SK-N-SH (cell line): ENCODE measurements at regions not wholly inside any gene's neighbourhood (a gene's known extent, or its start where the extent isn't known, plus 50 kb on each side); places are given as distances from the start of the nearest gene placed in this dataset.

Experiments
- CTCF ChIA-PET: fragments of 300-600, 350-600 bp; formaldehyde crosslinking; extraction: SDS; loops from one replicate; lab custom pipeline; 2021; lab: Yijun Ruan, JAX
- POLR2A ChIA-PET: fragments of 350-600 bp; sonication (Branson Sonifier 250); formaldehyde crosslinking; extraction: SDS; loops from one replicate; lab custom pipeline; 2020; ENCODE audit warnings: antibody characterized with exemption, inconsistent platforms; lab: Yijun Ruan, JAX
- DNase-seq: peaks from one replicate; pipeline ENCODE4 v3.0.0; 2012
- H2AFZ ChIP-seq: fragments of 200-600 bp; sonication (generic); 2 replicates; pipeline ENCODE4 v1.8.1; 2016; ENCODE audit warnings: antibody characterized with exemption, mild to moderate bottlenecking, low read depth
- H3F3A ChIP-seq: fragments of 200-600 bp; sonication (generic); replicated peaks from 2 replicates; pipeline ENCODE3; 2016; ENCODE audit warnings: antibody characterized with exemption, mild to moderate bottlenecking; ENCODE audit not compliant: insufficient read depth
- H3K27ac ChIP-seq, 2 experiments: fragments of 200-500 bp in 1 of 2; fragments of 200-600 bp in 1 of 2; sonication (Bioruptor generic) in 1 of 2; sonication (generic), shearing (Covaris generic) in 1 of 2; 2 replicates each; pipeline versions ENCODE4 v1.5.1 to v1.6.1; 2014 to 2016; ENCODE audit warnings: low read depth in 2 of 2, inconsistent platforms in 1 of 2, low read length in 1 of 2, mild to moderate bottlenecking in 1 of 2, mixed read lengths in 1 of 2
- H3K27me3 ChIP-seq: fragments of 200-600 bp; sonication (generic), shearing (Covaris generic); 2 replicates; pipeline ENCODE4 v1.6.1; 2016; ENCODE audit warnings: mixed run types; ENCODE audit not compliant: insufficient read depth
- H3K36me3 ChIP-seq, 2 experiments: fragments of 200-500 bp in 1 of 2; fragments of 200-600 bp in 1 of 2; sonication (Bioruptor generic) in 1 of 2; sonication (generic) in 1 of 2; replicated peaks in 1 of 2; 2 replicates each; pipeline versions ENCODE3 to v1.5.1; 2014 to 2016; ENCODE audit warnings: low read length in 1 of 2, mild to moderate bottlenecking in 1 of 2; ENCODE audit not compliant: insufficient read depth in 2 of 2, control insufficient read depth in 1 of 2
- H3K4me1 ChIP-seq, 2 experiments: fragments of 200-500 bp in 1 of 2; fragments of 200-600 bp in 1 of 2; sonication (Bioruptor generic) in 1 of 2; sonication (generic), shearing (Covaris generic) in 1 of 2; 2 replicates each; pipeline versions ENCODE4 v1.5.1 to v1.6.1; 2014 to 2016; ENCODE audit warnings: low read depth in 1 of 2, low read length in 1 of 2, mixed run types in 1 of 2; ENCODE audit not compliant: insufficient read depth in 2 of 2, control insufficient read depth in 1 of 2
- H3K4me2 ChIP-seq: fragments of 200-600 bp; sonication (generic), shearing (Covaris generic); 2 replicates; pipeline ENCODE4 v1.6.1; 2017; ENCODE audit warnings: mixed run types
- H3K4me3 ChIP-seq, 2 experiments: fragments of 200-500 bp in 1 of 2; fragments of 200-600 bp in 1 of 2; sonication (Bioruptor generic) in 1 of 2; sonication (generic), shearing (Covaris generic) in 1 of 2; 2 replicates each; pipeline versions ENCODE4 v1.5.1 to v1.8.1; 2014 to 2016; ENCODE audit warnings: low read depth in 2 of 2, inconsistent platforms in 1 of 2, low read length in 1 of 2, mild to moderate bottlenecking in 1 of 2, mixed read lengths in 1 of 2, moderate library complexity in 1 of 2
- H3K79me2 ChIP-seq: fragments of 200-600 bp; sonication (generic); 2 replicates; pipeline ENCODE4 v1.8.1; 2017; ENCODE audit warnings: mild to moderate bottlenecking; ENCODE audit not compliant: insufficient read depth
- H3K9ac ChIP-seq: fragments of 200-600 bp; sonication (generic); 2 replicates; pipeline ENCODE4 v1.6.1; 2017; ENCODE audit warnings: mixed run types
- H3K9me2 ChIP-seq: fragments of 200-600 bp; sonication (generic); 2 replicates; pipeline ENCODE4 v1.6.1; 2017; ENCODE audit warnings: mixed run types
- H3K9me3 ChIP-seq: fragments of 200-600 bp; sonication (generic); 2 replicates; pipeline ENCODE4 v1.6.1; 2017; ENCODE audit warnings: mixed run types, mild to moderate bottlenecking, moderate library complexity
- H4K20me1 ChIP-seq: fragments of 200-600 bp; sonication (generic); 2 replicates; pipeline ENCODE4 v1.6.1; 2017; ENCODE audit warnings: mild to moderate bottlenecking, mixed run types; ENCODE audit not compliant: insufficient read depth
- FOXM1 ChIP-seq: IDR thresholded peaks from 2 replicates; pipeline ENCODE4 v1.4.0; 2012; ENCODE audit warnings: low read depth, mild to moderate bottlenecking
- JUND ChIP-seq: IDR thresholded peaks from 2 replicates; pipeline ENCODE4 v1.4.0; 2012
- MEF2A ChIP-seq: IDR thresholded peaks from 2 replicates; pipeline ENCODE4 v1.4.0; 2012; ENCODE audit warnings: low read depth, borderline replicate concordance
- NFIC ChIP-seq: IDR thresholded peaks from 2 replicates; pipeline ENCODE4 v1.4.0; 2012; ENCODE audit warnings: borderline replicate concordance
- RCOR1 ChIP-seq: fragments of 150-350 bp; IDR thresholded peaks from 2 replicates; pipeline ENCODE4 v1.6.1; 2017; ENCODE audit warnings: antibody characterized with exemption, low read length
- SIN3A ChIP-seq: IDR thresholded peaks from 2 replicates; pipeline ENCODE4 v1.6.1; 2012; ENCODE audit warnings: low read depth, mild to moderate bottlenecking, low read length, moderate library complexity, borderline replicate concordance
- YY1 ChIP-seq: IDR thresholded peaks from 2 replicates; pipeline ENCODE4 v1.4.0; 2012; ENCODE audit warnings: low read depth, mild to moderate bottlenecking
- WGBS: methylation state at CpG from one replicate; pipeline ENCODE4 v1.1.6; 2017; ENCODE audit warnings: low lambda C conversion rate; 5-methylcytosine and 5-hydroxymethylcytosine counted together
- TF ChIP-seq, protein P1 (sequence below): fragments of 150-350 bp; IDR thresholded peaks from 2 replicates; pipeline ENCODE4 v1.6.1; 2017; ENCODE audit warnings: antibody characterized with exemption, low read length, low read depth, borderline replicate concordance
- TF ChIP-seq, protein P2 (sequence below): IDR thresholded peaks from 2 replicates; pipeline ENCODE4 v1.6.1; 2012; ENCODE audit warnings: mild to moderate bottlenecking, low read depth, low read length, moderate library complexity
- TF ChIP-seq, protein P3 (sequence below): IDR thresholded peaks from 2 replicates; pipeline ENCODE4 v1.4.0; 2012; ENCODE audit warnings: low read depth, borderline replicate concordance
- TF ChIP-seq, protein P4 (sequence below): fragments of 150-350 bp; IDR thresholded peaks from 2 replicates; pipeline ENCODE4 v1.6.1; 2016; ENCODE audit warnings: mild to moderate bottlenecking, low read depth, low read length

DNA sequence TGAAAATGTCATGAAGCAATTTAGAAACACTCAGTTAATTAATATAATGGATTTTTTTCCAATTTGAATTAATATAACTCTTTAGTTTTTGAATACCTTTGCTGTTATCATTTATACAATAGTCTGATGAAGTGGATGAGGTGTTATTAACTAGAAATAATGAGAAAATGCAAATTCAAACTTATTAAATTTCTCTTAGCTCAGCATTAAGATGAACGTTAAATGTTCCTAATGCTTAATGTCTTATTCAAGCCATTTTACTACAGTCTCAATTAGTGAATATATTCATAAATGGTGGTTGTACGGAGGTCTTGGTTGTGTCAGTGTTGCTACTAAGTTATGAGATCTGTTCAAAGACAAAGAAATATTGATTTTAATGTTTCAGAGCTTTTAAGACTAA, 186.3 kb downstream of the DTHD1 start (continued):
- TF ChIP-seq, protein P1, sequence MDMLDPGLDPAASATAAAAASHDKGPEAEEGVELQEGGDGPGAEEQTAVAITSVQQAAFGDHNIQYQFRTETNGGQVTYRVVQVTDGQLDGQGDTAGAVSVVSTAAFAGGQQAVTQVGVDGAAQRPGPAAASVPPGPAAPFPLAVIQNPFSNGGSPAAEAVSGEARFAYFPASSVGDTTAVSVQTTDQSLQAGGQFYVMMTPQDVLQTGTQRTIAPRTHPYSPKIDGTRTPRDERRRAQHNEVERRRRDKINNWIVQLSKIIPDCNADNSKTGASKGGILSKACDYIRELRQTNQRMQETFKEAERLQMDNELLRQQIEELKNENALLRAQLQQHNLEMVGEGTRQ, result no peak
- no peak for TF ChIP-seq MEF2A
- TF ChIP-seq RCOR1, result no peak
- TF ChIP-seq, protein P2, sequence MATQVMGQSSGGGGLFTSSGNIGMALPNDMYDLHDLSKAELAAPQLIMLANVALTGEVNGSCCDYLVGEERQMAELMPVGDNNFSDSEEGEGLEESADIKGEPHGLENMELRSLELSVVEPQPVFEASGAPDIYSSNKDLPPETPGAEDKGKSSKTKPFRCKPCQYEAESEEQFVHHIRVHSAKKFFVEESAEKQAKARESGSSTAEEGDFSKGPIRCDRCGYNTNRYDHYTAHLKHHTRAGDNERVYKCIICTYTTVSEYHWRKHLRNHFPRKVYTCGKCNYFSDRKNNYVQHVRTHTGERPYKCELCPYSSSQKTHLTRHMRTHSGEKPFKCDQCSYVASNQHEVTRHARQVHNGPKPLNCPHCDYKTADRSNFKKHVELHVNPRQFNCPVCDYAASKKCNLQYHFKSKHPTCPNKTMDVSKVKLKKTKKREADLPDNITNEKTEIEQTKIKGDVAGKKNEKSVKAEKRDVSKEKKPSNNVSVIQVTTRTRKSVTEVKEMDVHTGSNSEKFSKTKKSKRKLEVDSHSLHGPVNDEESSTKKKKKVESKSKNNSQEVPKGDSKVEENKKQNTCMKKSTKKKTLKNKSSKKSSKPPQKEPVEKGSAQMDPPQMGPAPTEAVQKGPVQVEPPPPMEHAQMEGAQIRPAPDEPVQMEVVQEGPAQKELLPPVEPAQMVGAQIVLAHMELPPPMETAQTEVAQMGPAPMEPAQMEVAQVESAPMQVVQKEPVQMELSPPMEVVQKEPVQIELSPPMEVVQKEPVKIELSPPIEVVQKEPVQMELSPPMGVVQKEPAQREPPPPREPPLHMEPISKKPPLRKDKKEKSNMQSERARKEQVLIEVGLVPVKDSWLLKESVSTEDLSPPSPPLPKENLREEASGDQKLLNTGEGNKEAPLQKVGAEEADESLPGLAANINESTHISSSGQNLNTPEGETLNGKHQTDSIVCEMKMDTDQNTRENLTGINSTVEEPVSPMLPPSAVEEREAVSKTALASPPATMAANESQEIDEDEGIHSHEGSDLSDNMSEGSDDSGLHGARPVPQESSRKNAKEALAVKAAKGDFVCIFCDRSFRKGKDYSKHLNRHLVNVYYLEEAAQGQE, result no peak
- no peak for TF ChIP-seq NFIC
- TF ChIP-seq, all 33 proteins: peak for 0

DNA sequence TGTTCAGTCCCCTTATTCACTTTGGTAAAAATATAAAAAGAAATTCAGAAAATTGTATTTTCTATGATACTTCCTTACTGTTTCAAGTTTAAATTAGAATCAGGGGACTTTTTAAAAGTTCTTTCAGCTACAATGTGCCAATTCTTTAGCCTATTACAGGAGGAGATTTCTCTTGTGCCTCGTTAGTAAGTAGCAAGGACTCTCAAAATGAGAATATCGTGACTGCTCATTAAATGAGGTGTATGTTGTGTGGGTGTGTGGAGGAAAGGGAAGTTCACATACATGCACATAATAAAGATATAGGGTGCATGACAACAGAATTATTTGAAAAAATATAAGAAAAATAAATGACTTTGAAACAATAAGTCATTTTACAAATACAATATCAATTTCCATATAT, 190.5 kb downstream of the DTHD1 start:
- ChIA-PET POLR2A (no interaction called here), CTCF (no interaction called here)
- TF ChIP-seq JUND (no peak), YY1 (no peak), SIN3A (no peak), FOXM1 (no peak)
- TF ChIP-seq, protein P3, sequence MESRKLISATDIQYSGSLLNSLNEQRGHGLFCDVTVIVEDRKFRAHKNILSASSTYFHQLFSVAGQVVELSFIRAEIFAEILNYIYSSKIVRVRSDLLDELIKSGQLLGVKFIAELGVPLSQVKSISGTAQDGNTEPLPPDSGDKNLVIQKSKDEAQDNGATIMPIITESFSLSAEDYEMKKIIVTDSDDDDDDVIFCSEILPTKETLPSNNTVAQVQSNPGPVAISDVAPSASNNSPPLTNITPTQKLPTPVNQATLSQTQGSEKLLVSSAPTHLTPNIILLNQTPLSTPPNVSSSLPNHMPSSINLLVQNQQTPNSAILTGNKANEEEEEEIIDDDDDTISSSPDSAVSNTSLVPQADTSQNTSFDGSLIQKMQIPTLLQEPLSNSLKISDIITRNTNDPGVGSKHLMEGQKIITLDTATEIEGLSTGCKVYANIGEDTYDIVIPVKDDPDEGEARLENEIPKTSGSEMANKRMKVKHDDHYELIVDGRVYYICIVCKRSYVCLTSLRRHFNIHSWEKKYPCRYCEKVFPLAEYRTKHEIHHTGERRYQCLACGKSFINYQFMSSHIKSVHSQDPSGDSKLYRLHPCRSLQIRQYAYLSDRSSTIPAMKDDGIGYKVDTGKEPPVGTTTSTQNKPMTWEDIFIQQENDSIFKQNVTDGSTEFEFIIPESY, result no peak
- TF ChIP-seq, protein P4, sequence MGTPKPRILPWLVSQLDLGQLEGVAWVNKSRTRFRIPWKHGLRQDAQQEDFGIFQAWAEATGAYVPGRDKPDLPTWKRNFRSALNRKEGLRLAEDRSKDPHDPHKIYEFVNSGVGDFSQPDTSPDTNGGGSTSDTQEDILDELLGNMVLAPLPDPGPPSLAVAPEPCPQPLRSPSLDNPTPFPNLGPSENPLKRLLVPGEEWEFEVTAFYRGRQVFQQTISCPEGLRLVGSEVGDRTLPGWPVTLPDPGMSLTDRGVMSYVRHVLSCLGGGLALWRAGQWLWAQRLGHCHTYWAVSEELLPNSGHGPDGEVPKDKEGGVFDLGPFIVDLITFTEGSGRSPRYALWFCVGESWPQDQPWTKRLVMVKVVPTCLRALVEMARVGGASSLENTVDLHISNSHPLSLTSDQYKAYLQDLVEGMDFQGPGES, result no peak
- Histone ChIP-seq H3K36me3 (no peaks in the 10 kb centered on the region), H3K27ac (no peak overlapping the region), H4K20me1 (no peaks in the 10 kb centered on the region), H3K4me2 (no peak overlapping the region), H3K4me1 (no peaks in the 10 kb centered on the region), H3F3A (no peaks in the 10 kb centered on the region), H3K9ac (no peak overlapping the region), H3K4me3 (no peak overlapping the region), H3K27me3 (no peaks in the 10 kb centered on the region), H2AFZ (no peak overlapping the region), H3K9me3 (no peaks in the 10 kb centered on the region), H3K9me2 (no peaks in the 10 kb centered on the region; the same call in 1 of the 2 replicates), H3K79me2 (no peaks in the 10 kb centered on the region)
- DNase-seq, result no peak
- WGBS, result 3% methylated on average over 2 of the region's 2 CpGs
